ENCODE measurements at regions not wholly inside any gene's neighbourhood (a gene's known extent, or its start where the extent isn't known, plus 50 kb on each side); places are given as distances from the start of the nearest gene placed in this dataset.

GRCh38 chr3:59153648-59154047 lies 103.8 kb upstream of the CFAP20DC start:
- Histone ChIP-seq H3K4me1 (ENCODE audit: low read length) (no peaks in the 10 kb centered on the region), H4K20me1 (ENCODE audit: insufficient read depth, low read length) (no peaks in the 10 kb centered on the region), H3F3A (ENCODE audit: insufficient read depth, low read length) (no peaks in the 10 kb centered on the region), H3K27me3 (replicated peaks; ENCODE audit: insufficient read depth, low read length) (no peaks in the 10 kb centered on the region), H3K36me3 (replicated peaks; ENCODE audit: insufficient read depth, low read length) (no peaks in the 10 kb centered on the region), H3K9me2 (replicated peaks; ENCODE audit: insufficient read depth, low read length) (no peaks in the 10 kb centered on the region), H3K9ac (ENCODE audit: low read length) (no peak overlapping the region), H2AFZ (ENCODE audit: low read length) (no peak overlapping the region), H3K4me2 (ENCODE audit: low read depth, low read length) (no peak overlapping the region), H3K9me3 (replicated peaks; ENCODE audit: insufficient read depth, low read length) (no peaks in the 10 kb centered on the region), H3K27ac (ENCODE audit: low read length) (no peak overlapping the region), H3K79me2 (ENCODE audit: low read length) (no peaks in the 10 kb centered on the region), H3K4me3 (ENCODE audit: low read length) (no peak overlapping the region)
- DNase-seq = no peak
- TF ChIP-seq CTCF (IDR thresholded peaks at IDR 0.05; ENCODE audit: low read length) (no peak), EZH2phosphoT487 (IDR thresholded peaks at IDR 0.05; ENCODE audit: low read length) (no peak), EZH2 (optimal IDR thresholded peaks at IDR 0.05; ENCODE audit: low read depth, low read length) (no peak)

GRCh38 chr3:59152943-59153342 lies 103.1 kb upstream of the CFAP20DC start:
- TF ChIP-seq EZH2 (optimal IDR thresholded peaks at IDR 0.05; ENCODE audit: low read depth, low read length) (no peak), EZH2phosphoT487 (IDR thresholded peaks at IDR 0.05; ENCODE audit: low read length) (no peak), CTCF (IDR thresholded peaks at IDR 0.05; ENCODE audit: low read length) (no peak)
- H3K27ac ChIP-seq (ENCODE audit: low read length) = no peak overlapping the region

GRCh38 chr3:59150039-59150438 lies 100.2 kb upstream of the CFAP20DC start:
- Histone ChIP-seq H3K4me2 (ENCODE audit: low read depth, low read length) (no peak overlapping the region), H2AFZ (ENCODE audit: low read length) (no peak overlapping the region)
- peak; percentile 17 for DNase-seq

More at GRCh38 chr3:59152943-59153342, 103.1 kb upstream of the CFAP20DC start:
- Histone ChIP-seq H3K9ac (ENCODE audit: low read length) (no peak overlapping the region), H3K27me3 (replicated peaks; ENCODE audit: insufficient read depth, low read length) (no peaks in the 10 kb centered on the region), H3K9me3 (replicated peaks; ENCODE audit: insufficient read depth, low read length) (no peaks in the 10 kb centered on the region), H3K4me2 (ENCODE audit: low read depth, low read length) (no peak overlapping the region), H3K36me3 (replicated peaks; ENCODE audit: insufficient read depth, low read length) (no peaks in the 10 kb centered on the region), H3K79me2 (ENCODE audit: low read length) (no peaks in the 10 kb centered on the region), H2AFZ (ENCODE audit: low read length) (no peak overlapping the region), H3K9me2 (replicated peaks; ENCODE audit: insufficient read depth, low read length) (no peaks in the 10 kb centered on the region), H4K20me1 (ENCODE audit: insufficient read depth, low read length) (no peaks in the 10 kb centered on the region), H3K4me1 (ENCODE audit: low read length) (no peaks in the 10 kb centered on the region), H3K4me3 (ENCODE audit: low read length) (no peak overlapping the region), H3F3A (ENCODE audit: insufficient read depth, low read length) (no peaks in the 10 kb centered on the region)
- DNase-seq = no peak

More at GRCh38 chr3:59150039-59150438, 100.2 kb upstream of the CFAP20DC start:
- Histone ChIP-seq H3K36me3 (replicated peaks; ENCODE audit: insufficient read depth, low read length) (no peaks in the 10 kb centered on the region), H3K79me2 (ENCODE audit: low read length) (no peaks in the 10 kb centered on the region), H3K27ac (ENCODE audit: low read length) (no peak overlapping the region), H3F3A (ENCODE audit: insufficient read depth, low read length) (no peaks in the 10 kb centered on the region), H3K4me3 (ENCODE audit: low read length) (no peak overlapping the region), H3K9me3 (replicated peaks; ENCODE audit: insufficient read depth, low read length) (no peaks in the 10 kb centered on the region), H3K4me1 (ENCODE audit: low read length) (no peaks in the 10 kb centered on the region), H4K20me1 (ENCODE audit: insufficient read depth, low read length) (no peaks in the 10 kb centered on the region), H3K9me2 (replicated peaks; ENCODE audit: insufficient read depth, low read length) (no peaks in the 10 kb centered on the region), H3K27me3 (replicated peaks; ENCODE audit: insufficient read depth, low read length) (no peaks in the 10 kb centered on the region), H3K9ac (ENCODE audit: low read length) (no peak overlapping the region)
- TF ChIP-seq EZH2 (optimal IDR thresholded peaks at IDR 0.05; ENCODE audit: low read depth, low read length) (no peak), CTCF (IDR thresholded peaks at IDR 0.05; ENCODE audit: low read length) (no peak), EZH2phosphoT487 (IDR thresholded peaks at IDR 0.05; ENCODE audit: low read length) (no peak)

All from MM.1S (cell line).